ENCODE measurements at regions not wholly inside any gene's neighbourhood (a gene's known extent, or its start where the extent isn't known, plus 50 kb on each side); places are given as distances from the start of the nearest gene placed in this dataset.
"Not testable (repeated sequence)": the region's sequence is repeated elsewhere in the genome, so short reads cannot be mapped to it uniquely, and the experiment has no call there.

DNA sequence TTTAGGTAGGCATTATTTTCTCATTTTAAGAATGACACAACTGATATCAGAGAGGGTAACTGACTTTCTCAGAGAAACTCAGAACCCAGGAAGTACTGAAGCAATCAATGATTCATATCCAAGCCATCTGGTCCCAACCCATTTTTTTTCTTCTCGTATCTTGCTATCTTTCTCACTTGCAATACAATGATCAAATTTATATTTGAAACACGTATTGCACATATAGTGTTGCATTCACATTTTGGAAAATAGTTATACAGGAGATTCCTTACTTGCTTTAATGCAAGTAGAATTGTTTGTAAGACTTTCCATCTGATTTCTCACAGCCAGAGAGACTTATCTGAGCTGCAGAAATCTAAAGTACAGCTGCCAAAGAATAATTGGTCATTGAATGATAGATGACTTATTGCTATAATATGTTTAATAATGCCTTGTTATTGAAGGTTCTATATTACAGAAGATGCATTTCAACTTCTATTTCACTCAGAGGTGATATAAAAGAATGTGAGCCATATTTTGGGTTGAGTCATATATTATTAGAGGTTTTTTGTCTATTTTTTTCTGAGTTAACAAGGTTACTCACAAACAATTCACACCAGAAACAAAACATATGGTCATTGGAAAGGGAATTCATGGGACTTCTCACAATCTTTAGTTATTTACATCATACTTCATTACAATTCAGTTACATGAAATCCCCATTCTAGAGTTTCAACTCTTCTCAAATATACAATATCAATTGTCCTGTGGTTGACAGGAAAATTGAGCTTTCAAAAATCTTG, 337.5 kb upstream of the CITED2 start:
- DNase-seq (ENCODE audit: low read depth) = no peak

DNA sequence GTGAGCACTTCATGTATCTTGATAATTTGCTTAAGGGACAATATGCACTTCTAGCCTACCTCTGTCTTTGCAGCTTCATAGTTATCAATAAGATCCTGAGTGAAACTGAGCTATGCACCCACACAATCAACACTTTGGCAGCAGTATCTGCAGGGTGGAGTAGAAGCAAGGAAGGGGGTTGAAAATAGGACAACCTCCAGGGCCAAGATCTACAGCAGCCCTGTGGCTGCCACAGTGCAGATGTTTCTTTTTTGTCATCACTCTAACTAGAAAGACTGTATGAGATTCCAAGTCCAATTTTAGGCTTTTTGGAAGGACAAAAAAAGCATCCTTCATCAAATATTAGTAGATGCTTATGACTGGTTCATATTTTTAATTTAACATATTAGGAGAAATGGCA, 336.1 kb upstream of the CITED2 start:
- no peak for DNase-seq (ENCODE audit: low read depth)

DNA sequence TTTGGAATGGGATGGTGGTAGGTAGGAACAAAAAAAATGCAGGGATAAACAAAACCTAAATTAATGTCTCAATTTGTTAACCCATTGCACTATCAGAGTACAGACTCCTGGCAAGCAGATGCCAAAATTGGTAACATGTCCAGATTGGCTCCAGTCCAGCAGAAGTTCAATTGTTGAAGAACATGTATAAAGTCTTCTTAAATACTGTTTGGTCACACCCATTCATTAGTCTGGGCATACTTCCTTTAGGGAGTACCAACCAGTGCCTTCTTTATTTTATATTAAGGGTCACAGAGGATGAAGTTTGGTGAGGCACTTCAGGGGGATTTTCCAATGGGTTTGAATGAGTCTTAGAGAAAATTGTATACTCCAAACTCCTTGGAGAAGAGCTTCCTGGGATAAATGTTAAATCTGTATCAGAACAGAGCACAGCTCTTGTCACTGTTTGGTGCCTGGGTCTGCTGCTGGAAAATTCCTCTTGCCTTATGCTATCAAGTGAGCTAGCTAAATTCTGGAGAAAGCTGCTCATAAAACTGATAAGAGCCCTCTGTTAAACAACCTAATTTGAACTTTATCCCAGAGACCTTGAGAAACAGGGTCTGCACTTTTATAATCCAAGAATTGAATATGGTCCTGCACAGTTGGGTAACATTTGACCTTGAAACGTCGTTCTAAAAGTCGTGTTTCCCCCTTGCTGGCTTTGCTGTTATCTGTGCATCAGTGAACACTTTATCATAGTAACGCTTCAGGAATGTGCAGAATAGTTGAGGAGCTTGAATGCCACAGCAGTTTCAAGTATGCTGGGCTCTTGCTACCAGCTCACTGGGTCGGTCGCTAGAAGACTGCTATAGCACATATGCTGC, 334.1 kb upstream of the CITED2 start:
- no peak for DNase-seq (ENCODE audit: low read depth)

DNA sequence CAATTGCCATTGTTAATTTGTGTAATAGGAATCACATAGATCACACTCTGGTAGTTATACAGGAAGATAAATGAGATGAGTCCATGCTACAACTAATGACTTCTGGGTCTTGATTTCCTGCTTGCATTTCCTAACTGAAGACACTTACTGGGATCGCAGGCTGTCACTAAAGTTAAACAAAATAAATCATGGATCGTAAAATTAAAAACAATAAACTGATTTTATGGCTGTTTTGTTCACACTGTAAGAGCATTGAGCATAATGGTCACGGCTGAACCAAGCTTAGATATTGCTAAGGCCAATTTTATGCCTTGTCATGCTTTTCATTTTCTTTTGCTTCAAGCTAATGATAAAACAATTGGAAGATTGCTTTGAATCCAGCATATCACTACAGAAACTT, 332.5 kb upstream of the CITED2 start:
- no peak for DNase-seq (ENCODE audit: low read depth)

DNA sequence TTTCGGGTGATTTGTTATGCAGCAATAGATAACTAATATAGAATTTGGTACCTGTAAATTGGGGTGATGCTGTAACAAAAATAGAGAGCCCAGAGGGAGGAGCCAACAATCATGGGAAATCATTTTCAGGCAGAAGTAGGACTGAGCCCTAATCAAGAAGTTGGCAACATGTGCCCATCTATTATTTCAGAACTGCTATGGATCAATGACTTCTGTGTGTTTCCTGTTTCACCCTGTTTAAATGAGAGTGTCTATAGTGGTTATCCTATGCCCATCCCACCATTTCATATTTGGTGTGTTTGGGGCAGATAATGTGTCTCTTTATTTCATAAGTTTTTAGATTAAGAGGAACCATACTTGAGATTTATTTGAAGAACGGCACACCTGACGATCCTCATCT, 330.8 kb upstream of the CITED2 start:
- no peak for DNase-seq (ENCODE audit: low read depth)

DNA sequence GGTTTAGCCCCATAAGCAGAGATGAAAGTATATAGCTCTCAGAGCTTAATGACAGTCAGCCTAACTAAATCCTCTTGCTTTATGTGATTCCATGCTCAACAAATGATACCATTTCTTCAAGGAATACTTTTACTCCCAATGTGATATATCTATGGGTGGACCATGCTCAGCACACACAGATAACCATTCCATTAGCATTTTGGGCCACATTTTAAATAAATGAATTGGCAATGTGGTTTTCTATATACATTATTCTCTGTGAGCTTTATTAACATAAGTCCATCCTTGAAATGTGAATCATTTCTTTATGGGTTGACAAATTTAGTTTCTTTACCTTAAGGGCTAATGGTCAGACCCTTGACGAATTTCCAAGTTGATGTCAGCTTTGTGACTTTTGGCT, 329.3 kb upstream of the CITED2 start:
- DNase-seq (ENCODE audit: low read depth) = no peak

DNA sequence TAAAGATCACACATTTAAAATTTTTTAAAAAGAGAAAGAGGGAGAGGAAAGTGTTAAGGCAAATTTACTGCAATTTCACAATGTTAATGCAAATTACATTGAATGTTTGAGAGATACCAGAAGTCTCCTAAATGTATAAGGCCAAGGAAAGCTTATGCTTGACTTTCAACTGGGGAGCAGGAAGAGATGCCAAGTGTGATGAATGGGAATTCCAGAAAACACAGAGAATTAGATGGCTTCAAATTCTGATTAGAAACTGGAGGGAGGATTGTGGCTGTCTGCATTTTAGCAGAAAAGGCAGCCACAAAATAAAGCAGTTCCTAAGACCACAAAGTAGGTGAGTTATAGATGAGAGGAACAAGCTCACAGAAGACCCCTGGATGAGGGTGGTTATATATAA, 328.3 kb upstream of the CITED2 start:
- no peak for DNase-seq (ENCODE audit: low read depth)

DNA sequence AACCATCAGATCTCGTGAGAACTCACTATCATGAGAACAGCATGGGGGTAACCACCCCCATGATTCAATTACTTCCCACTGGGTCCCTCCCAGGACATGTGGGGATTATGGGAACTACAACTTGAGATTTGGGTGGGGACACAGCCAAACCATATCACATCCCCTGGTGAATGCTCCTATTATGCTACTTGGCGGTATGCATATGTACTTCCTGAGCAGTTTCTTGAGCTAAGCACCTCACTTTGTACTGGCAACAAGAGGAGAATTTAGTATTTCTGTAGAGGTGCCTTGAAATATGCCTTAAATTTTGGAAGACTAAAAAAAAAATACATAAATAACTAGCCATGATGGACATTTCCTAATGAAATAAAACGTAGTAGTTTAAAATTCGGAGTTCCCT, 327.2 kb upstream of the CITED2 start:
- DNase-seq (ENCODE audit: low read depth) = no peak

DNA sequence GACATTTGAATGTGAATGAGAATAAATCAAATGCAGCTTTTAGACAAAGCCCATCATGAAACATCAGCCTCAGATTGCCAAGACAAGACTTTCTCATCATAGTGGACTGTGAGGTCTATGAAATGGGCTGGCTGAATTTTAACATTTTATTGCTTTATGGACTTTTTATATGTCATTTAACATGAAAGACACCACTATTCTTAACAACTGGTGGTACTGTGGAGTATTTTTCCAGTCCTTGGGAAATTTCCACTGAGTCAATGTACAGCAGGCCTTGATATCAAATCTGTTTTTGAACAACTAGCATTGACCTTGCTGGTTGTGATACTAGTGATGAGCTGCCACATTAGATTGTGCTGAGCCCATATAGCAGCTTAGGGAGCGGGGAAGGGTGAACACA, 326.6 kb upstream of the CITED2 start:
- DNase-seq (ENCODE audit: low read depth) = no peak

DNA sequence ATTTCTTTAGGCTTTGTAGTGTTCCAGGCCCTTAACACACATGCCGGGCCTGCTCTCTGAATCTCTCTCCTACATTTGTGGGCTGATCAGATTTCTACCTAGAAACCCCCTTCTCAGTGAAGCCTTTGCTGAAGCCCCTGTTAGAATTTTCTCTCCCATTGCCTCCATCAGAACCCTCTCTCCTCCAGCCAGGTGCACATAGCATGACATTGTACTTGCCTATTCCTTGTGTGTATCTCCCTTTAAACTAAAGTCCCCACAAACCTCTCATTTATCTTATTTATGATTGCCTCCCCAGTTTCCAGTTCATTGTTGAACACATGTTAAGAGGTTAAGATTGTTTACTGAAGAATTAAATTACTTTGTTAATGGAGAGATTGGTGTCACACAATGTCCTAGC, 325.5 kb upstream of the CITED2 start:
- no peak for DNase-seq (ENCODE audit: low read depth)

DNA sequence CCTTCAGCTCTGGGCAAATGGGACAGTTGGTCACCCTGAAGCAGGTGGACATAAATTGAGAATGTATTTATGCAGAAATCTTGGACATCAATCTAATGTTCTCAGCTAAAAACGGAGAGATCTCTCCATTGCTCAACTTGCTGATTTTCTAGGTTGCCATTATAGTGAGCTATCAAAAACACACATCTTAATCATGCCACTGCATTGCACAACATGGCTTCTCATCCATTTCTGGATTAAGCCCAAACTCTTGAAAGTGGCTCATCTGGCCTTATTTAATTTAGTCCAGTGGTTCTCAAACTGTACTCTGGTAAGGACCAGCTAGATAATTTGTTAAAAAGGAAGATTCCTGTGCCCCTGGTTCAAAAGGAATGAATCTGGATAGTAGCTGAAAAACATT, 324.9 kb upstream of the CITED2 start:
- DNase-seq (ENCODE audit: low read depth) = no peak

DNA sequence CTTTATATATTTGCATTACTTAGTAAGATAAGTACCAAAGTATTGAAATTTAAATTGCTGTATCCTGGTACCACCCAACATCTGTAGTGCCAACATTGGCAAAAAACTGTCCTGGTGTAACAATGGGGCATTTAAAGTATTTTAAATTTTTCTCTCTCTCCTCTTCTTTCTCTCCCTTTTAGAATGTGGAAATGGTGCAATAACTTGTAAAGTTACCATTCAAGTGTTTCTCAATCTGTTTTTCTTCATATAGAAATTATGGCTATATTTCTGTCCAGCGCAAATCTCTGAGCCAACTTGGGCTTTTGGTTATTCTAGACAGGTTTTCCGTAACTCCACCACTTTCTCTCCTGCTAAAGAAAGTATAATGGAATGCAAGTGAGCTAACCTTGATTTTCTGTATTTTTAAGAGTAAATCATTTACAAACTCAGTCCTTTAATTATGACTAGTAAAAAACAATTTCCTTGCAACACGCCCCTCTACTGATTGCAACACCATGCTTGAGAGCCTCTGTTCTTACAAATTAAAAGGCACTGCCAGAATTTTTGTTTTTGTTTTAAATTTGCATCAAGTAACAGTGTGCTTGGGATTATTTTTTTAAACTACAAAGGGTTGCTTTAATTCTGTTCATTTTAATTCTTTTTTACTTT, 324.2 kb upstream of the CITED2 start:
- no peak for DNase-seq (ENCODE audit: low read depth)

DNA sequence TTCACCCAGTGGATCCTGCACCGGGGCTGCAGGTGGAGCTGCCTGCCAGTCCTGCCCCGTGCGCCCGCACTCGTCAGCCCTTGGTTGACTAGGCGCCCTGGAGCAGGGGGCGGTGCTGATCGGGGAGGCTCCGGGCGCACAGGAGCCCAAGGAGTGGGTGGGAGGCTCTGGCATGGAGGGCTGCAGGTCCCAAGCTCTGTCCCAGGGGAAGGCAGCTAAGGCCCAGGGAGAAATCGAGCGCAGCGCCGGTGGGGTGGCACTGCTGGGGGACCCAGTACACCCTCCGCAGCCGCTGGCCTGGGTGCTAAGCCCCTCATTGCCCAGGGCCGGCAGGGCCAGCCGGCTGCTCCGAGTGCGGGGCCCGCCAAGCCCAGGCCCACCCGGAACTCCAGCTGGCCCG, 323.4 kb upstream of the CITED2 start:
- not testable (repeated sequence) for DNase-seq (ENCODE audit: low read depth)

DNA sequence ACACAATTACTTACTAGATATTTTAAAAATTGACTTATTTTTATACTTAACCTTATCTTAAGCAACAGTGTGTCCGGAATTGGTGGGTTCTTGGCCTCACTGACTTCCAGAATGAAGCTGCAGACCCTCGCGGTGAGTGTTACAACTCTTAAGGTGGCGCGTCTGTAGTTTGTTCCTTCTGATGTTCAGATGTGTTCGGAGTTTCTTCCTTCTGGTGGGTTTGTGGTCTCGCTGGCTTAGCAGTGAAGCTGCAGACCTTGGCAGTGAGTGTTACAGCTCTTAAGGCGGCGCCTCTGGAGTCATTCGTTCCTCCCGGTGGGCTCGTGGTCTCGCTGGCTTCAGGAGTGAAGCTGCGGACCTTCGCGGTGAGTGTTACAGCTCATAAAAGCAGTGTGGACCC, 322.5 kb upstream of the CITED2 start:
- DNase-seq (ENCODE audit: low read depth) = peak; percentile 41

DNA sequence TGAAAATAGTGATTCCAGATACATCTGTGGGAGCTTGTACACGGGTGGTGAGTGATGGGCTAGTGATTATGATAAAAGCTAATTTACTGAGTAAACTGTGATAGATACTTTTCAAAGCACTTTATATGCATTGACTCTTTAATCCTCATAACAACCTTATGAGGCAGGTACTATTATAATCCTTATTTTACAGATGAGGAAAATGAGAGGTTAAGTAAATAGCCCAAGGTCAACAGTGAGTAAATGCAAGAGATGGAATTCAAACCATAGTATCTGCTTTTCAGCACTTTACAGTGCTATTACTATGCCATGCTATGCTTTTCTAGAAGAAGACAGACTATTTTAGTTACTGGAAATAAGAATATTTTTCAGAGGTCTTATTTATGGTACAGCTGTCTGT, 320.9 kb upstream of the CITED2 start:
- no peak for DNase-seq (ENCODE audit: low read depth)

DNA sequence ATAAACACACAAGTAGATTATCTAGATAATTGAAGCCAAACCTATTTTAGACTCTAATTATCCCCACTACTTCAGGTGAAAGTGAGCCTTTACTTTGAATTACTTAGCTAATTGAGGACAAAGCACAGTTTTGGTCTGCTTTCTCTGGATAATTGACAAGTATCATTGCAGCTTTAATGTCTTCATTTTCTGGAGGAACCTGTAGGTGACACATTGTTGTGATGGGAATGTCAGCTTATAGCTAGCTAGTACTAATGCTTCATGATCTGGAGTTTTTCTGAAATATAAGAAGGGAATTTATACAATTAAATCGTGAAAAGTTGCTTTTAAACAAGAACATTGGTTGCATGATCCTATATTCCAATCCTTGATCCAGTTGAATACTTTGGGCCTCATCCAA, 319.3 kb upstream of the CITED2 start:
- no peak for DNase-seq (ENCODE audit: low read depth)

DNA sequence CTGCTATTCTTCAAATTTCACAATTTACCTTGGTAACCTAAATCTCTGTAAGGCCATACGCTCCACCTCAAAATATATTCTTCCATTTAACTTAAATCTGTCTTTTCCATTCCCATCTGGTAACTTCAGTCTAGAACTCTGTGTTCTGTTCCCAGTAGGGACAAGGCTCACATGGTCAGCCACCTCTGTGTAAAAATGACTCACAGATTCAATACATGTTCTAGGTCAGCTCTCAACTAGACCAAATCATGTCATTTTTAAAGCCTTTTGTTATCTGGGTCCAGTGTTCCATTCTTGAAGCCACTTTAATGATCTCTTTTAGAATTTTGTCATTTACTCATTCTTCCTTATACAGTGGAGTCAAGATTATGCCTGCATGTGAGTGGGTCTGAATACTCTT, 315.6 kb upstream of the CITED2 start:
- DNase-seq (ENCODE audit: low read depth) = no peak

DNA sequence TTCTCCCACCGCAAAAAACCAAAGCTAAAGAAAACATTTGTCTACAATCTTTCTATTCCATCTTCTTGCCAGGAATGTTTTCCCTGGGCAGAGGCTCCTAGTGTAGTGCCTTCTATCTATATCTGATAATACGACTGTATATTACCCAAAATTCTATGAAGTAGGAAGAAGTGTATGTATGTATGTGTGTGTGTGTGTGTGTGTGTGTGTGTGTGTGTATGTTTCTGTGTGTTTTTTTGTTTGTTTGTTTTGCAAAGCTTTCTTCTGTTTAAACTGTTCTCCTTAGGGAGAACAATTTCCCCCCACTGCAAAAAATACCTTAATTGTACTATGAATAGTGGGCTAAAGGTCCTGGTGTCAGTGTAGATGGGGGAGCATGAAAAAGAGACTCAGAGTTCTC, 312.6 kb upstream of the CITED2 start:
- no peak for DNase-seq (ENCODE audit: low read depth)

DNA sequence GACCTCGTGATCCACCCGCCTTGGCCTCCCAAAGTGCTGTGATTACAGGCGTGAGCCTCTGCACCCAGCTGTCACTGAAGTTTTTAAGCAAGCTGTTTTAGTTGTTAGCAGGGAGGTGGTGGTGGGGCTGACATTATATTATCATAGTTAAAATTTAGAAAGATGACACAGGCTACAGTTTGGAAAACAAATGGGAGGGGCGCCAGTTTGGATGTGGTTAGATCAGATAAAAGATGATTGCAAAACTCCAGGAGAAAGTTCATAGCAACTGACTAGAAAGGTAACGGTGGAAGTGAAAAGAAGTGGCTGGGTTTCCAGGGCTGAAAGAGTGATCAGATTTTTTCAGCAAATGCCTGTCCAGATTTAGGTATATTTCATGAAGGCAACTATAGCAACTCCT, 311.9 kb upstream of the CITED2 start:
- no peak for DNase-seq (ENCODE audit: low read depth)

DNA sequence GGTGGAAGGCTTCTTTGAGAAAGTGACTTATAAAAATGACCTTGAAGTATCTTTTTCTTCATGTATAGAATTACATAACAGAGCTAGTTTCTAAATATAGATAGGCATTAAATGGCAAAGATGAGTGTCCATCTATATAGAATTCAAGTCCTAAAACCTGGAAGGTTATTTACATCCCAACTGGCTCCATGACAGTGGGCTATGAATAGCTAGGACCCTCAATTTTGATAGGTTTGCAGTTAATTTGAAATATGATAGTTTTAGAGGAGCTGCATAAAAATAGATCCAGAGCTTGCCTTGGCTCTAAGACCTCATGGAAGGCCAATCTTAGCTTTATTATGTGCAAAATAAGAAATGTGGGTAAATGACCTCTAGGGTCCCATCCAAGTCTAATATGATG, 310.6 kb upstream of the CITED2 start:
- no peak for DNase-seq (ENCODE audit: low read depth)

DNA sequence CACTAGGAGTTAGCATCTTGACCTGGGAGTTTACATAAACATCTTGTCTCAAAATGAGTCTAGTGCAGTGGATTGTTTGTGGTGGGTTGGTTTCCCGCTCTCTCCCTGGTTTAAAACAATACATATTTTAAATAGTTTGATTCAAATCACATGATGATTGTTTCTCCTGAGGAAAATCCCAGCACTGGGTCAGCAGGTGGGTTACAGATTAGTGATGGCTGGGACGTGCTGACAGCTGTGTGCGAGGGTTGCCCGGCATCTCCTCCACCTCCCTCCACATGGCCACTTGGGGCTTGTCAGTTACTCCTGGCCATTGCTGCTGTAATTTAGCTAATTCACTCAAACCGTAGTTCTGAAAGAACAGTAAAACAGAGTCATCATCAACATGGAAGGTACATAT, 306.4 kb upstream of the CITED2 start:
- no peak for DNase-seq (ENCODE audit: low read depth)

DNA sequence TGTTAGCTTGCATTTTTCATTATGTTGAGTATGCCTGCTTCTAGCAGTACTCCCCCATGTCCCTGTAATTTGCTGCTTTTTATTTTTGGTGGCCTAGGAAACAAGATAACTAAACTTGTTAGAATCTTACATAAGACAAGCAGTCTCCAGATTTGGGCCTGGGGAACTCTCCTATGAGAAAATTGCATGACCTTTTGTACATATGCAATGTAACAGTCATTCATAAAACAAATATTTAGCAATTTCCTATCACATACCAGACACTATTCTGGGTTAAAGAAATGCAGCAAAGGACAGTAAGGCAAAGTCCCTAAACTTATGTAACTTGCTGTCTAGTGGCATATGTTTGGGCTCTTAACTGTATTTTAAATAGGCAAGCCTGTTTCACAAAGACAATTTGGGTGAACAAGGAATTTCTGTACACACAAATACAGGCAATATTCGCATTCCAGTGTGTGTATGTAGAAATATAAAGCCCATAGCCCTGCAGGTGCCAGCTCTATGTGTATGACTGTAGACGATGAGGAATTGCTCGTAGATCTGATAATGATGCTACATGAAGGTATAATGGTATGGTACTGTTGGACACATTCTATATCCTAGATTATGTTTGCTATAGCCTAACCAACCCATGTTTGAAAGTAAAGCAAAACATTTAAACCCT, 305.2 kb upstream of the CITED2 start:
- DNase-seq (ENCODE audit: low read depth) = no peak

DNA sequence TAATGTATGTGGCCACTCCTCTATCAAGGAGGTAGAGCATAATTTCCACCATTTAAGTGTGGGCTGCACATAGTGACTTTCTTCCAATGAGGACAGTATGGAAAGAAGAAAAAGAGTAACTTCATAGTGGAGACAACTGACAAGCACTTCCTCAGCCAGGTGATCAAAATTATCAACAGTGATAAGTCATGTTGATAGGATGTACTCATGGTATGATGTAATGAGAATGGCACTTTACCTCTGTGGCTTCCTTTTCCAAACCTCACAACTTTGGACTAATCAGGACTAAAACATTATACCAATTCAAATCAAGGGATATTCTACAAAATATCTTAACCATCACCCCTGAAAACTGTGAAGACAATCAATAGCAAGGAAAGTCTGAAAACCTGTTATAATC, 302.3 kb upstream of the CITED2 start:
- DNase-seq (ENCODE audit: low read depth) = no peak
